ENCODE measurements at regions not wholly inside any gene's neighbourhood (a gene's known extent, or its start where the extent isn't known, plus 50 kb on each side); places are given as distances from the start of the nearest gene placed in this dataset.

- TF ChIP-seq CTCF (IDR thresholded peaks at IDR 0.05; ENCODE audit: low read depth, low read length) = no peak
- no peak for TF ChIP-seq EZH2phosphoT487 (IDR thresholded peaks at IDR 0.05; ENCODE audit: low read depth)
Observed at GRCh38 chr12:84166812-84167211, 745.8 kb downstream of the SLC6A15 start.
